ENCODE measurements at regions not wholly inside any gene's neighbourhood (a gene's known extent, or its start where the extent isn't known, plus 50 kb on each side); places are given as distances from the start of the nearest gene placed in this dataset.
"Not testable (repeated sequence)": the region's sequence is repeated elsewhere in the genome, so short reads cannot be mapped to it uniquely, and the experiment has no call there.

DNA sequence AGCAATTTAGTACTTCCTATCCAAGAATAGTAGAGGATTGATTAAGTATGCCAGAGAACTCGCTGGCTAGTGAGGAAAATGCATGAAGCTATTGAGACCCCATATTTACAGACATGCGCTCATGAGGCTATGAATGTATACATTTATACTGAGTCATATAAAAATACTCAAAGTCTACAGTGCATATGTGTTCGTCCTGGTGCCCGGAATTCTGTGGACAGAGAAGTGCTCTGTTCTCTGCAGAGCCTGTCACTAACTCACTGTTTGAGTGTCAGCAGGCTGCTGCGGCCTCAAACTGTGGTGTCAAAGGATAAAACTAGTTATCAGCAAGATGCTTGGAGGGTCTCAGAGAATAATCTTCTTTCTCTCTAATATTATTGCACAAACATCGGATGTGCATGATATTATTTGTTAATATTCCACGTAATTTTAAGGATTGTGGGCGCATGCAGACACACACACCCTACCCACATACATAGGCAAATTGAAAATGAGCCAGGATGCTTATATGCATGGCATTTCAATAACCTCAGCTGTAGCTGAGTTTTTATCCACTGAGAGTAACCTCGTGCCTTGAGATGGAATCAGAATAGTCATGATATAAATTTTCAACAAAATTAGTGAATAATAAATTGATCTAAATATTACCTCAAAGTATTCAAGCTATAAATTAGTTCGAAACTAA, 50.0 kb upstream of the TSC22D2 start:
- DNase-seq: no peak

DNA sequence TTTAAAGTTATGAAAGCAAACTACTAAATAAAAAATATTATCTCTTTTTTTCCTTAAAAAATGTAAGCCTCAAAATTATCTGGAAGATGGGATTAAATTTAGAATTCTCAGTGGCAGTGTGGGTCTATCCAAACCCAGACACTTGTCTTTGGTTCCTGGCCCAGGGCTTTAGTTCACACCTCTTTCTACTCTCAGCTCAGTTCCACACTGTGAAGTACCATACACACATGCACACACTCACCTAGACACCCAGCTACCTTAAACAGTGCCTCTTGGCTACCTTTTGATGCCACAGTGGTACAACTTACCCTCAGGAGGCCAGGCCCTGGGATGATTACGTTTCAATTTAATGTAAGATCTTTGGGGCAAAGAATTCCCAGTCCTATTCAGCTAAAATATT, 51.0 kb upstream of the TSC22D2 start:
- no peak for DNase-seq

DNA sequence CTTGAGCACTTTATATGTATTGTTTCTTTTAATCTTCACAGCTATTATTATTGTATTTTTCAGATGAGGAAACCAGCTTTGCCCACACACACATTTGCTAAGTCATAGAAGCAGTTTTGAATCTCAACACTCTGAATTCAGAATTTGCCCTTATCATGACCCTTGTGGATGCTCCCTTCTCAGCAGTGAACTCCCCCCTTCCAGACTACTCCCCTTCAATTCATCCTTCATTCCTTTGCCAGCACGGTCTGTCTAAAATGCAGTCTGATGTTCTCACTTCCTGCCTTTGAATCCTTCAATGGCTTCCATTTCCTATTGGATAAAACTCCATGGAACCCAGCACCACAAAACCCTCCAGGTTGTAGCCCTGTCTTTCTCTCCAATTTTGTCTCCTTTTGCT, 52.5 kb upstream of the TSC22D2 start:
- no peak for DNase-seq

DNA sequence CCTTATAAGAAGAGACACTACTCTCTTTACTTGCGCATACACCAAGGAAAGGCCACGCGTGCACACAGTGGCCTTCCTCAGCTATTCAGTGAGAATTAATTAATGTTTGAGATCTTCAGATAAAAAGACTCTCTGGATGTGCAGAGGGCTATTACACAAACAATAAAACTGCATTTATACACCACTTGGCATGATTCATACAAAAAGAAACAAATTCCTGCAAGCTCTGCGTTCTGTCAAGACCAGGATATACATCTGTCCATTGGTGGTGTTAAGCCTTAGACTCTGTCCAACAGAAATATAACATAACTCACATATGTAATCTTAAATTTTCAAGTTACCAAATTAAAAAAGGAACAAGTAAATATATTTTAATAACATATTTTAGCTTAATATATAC, 55.2 kb upstream of the TSC22D2 start:
- no peak for DNase-seq

DNA sequence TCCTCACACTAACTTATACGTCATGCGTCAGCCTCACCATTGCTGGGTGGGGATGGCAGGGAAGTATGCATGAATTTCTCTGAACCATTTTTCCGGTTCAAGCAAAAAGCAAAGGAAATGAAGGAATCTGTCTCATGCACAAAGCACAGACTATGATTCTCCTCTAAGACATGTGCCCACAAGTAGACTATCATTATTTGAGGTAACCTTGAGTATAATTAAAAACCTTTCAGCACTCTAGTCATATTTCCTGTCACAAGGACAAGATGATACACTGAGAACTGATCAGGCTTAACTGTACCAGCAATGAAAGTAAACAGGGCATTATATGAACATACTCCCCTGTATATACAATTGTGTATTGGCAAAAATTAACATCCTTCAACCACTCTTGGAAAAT, 56.7 kb upstream of the TSC22D2 start:
- DNase-seq: no peak

DNA sequence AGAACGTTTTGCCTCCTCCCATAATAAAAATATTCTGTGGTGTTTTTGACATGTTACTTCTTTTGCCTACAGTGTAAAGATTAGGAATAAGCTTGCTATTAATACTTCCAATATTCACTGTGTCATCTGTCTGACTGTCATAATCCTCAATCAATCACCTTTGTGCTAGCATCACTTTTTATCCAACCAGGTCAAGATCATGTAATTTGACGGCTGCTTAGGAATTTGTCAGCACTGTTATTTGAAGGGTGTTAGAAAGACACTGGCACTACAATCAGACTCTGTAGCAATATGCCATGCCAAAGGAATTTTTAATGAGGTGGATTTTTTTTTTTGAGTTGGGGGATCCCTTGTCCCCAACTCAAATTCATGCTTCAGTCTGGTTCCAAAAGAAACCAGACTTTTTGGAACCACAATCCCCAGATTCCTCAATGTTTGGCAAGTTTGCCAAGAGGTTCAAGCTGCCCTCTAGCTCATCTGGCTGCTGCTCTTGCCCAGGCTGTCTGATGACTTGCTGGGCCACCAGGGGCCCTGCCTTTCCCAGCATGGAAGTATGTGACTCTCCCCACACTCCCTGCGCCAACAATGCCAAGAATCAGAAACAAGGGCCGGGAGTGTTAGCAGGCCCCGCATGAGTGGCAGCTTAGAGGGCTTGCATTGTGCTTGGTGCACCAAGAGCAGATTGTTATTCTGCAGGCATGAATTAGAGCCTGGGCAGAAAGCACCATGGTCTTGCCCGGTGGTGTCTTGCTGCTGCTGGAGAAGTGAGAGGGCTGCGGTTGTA, 58.6 kb upstream of the TSC22D2 start:
- DNase-seq: no peak

DNA sequence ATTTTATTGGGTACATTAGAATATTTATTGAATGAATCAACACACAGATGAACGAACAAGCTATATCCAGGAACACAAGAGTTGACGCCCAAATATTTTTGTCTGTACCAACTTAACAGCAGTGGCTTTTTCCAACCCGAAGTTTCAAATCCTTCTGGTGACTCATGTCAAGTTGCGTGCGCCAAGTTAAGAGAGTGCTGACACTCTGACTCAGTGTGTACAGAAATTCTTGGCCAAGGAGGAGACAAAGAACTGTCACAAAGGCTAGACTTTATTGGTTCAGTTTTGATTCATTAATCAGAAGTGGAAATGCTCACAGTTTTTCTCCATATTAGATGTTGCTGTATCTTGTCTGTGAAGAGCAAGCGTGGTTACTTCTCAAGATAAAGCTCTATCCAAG, 59.6 kb upstream of the TSC22D2 start:
- DNase-seq: no peak

DNA sequence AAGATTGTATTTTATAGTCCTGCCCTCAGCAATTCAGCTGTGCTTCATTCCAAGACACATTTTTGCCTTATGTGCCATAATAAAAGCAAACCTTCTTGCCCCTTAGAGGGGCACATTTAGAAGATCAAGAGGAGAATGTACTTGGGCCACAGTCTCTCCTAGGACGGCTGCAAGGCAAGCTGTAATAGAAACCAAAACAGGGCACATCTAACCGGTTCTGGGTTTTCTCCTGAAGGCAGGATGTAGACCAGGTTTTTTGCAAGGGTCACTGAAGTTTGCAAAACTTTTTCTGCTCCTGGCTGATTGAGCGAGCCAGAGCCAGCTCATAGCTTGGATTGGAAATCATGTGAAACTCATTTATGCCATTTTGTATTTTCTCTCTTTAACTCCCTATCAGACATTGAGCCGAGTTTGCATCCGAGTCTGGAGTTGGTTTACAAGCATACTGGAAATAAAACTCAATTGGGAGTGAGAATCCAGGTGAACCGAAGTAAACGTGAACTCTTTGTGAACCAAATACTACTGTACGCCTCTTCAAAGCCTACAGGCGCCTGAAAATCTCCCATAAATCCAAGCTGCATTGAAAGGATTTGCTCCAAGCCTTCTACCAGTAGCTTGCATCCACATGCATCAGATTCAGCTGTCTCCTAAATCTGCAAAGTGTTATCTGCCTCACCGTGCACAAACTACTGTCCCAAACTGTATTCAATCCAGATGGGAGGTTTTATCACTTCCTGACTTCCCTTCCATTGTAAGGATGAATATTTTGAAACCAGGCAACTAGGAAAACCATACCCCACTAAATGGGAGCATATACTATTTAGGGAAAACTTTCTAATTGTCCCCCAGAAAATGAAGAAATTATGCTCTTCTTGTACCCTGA, 60.9 kb upstream of the TSC22D2 start:
- no peak for DNase-seq

DNA sequence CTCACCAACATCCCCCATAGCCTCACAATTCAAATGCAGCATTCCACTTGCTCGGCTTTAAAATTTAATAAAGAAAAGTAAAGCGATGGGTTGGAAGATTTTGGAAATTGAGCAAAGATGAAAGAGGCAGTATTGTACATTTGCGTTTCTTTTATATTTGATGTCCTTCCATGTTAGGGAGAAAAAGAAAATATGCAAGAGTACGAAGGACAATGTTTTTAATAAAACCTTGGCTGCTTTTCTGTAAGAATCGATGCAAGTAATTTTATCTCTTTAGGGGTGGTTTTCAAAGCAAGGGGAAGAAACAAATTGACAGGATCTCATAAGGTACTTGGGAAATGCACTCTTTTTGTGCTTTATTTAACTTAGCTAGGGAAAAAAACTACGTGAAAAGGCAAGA, 61.8 kb upstream of the TSC22D2 start:
- no peak for DNase-seq

DNA sequence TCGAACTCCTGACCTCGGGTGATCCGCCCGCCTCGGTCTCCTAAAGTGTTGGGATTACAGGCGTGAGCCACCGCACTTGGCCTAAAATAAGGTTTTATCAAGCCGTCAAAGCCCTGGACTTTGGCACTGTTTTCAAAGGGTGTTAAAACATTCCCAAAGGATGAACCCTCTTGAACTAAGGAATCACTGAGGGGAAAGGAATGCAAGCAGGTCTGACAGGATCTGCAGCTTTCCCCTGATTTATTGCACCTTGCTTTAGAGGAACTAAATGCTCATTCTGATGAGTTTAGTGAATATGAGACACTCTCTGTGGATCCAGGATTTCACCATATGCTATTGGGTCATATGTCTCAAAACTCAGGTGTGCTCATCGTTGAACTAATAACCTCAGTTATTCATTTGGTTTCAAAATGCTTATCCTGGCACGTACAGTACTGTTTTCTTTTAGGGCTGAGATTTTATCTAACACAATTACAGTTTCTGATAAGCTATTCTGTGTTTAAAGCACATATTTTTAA, 63.0 kb upstream of the TSC22D2 start:
- DNase-seq: no peak

DNA sequence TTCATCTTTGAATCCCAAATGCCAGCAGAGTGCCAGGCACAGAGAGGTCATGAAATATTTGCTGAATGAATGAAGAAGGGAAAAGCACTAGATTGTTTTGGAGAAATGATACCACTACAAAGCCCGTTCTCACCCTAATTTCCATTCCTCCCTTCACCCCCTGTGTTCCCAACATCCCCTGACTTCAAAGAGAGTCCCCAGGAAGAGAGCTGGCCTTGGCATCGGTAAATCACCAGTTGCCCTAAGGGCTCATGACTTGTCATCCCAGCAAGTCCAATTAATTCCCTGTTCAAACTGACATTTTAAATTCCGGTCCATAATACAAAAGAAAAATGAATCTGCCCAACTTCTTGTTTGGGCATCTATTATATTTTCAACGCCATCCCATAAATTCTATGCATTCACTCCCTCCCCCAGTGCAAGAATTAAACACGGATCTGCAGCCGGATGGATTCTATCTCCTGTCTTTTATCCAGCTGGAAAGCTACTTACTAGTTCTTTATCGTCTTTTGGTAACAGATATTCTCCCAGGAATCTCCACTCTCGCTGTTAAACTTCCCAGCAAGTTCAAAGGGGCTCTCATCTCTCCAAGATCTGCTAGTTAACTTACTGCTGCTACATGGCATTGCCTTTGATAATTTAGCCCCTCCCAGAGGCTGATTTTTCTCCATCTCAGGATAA, 63.9 kb upstream of the TSC22D2 start:
- no peak for DNase-seq

DNA sequence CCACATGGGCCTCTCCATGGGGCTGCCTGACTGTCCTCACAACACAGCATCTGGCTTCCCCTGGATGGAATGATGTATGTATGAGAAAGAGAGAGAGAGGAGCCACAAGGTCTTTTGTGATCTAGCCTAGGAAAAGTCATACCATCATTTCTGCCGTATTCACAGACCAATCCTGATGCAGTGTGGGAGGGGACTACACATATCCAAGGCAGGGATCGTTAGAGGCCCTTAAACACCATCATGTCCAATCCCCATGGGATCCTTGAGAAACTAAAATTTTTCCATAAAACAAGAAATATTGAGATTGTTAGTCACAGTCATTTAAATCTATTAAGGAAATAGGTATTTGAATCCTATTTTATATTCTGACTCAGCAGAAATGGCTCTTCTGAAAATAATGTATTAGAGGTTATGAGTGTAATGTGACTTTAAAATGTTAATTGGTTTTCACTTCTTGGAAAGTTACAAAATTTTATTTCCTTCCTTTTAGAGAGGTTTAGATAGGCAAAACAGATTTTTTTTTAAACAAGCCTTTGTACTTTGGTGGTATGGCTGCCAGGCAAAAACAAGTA, 65.1 kb upstream of the TSC22D2 start:
- peak; percentile 20 for DNase-seq

DNA sequence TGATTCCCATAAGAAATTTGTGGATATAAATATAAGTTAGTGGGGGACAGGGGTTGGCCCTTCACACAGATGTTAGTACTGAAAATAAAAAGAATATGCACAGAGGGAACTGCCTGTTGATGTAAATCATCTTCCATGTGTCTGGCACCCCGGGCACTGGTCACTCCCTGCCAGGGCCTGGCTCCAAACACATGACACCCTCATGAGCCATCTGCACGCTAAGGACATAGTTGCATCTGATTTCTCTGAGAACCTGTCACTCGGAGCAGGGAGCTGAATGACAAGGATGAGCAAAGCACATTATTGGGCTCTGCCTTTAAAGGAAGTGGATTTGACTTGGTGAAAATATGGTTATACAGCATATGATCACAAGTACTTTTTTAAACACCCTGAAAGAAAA, 66.2 kb upstream of the TSC22D2 start:
- no peak for DNase-seq

DNA sequence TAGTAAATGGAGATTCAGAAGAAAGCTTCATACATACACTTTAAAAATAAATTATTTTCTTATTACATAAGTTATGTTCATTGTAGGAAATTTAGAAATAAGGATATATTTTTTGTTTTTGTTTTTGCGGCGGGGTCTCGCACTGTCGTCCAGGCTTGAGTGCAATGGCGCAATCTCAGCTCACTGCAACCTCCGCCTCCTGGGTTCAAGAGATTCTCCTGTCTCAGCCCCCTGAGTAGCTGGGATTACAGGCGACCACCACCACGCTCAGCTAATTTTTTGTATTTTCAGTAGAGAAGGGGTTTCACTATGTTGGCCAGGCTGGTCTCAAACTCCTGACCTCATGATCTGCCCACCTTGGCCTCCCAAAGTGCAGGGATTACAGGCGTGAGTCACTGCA, 71.7 kb upstream of the TSC22D2 start:
- DNase-seq: not testable (repeated sequence)

DNA sequence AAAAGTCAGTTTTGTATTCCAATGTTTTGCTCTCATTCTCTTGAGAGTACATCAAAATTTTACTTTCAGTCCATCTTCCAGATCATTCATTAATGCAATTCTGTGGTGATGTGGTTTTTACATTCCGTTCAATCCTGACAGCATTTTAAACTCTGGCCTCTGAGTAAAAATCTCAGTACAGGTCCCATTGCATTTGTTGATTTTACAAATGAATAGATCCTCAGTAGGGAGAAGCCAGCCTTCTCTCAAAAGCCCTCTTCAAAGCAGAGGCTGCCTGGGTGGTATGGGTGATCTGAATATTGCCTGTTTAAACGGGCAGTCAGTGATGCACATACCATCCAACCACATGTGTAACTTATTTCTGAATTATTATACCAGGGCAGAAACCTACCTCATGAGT, 72.5 kb upstream of the TSC22D2 start:
- no peak for DNase-seq

DNA sequence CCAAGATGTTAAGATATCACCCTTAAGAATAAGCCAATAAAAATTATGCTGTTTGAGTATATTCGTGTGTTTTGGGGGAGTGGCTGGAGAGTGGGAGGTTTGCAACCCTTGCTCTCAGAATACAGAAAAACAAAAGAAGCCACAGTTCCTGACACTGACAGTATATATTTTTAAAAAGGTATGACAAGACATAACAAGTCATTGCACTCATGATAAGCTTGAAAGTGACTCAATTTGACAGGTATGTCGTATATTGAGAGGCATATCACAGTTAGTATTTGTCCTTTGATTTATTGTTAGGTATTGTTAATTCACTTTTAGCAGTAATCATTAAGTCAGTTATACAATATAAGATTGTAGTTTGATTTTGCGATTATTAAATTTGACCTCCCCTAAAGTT, 73.1 kb upstream of the TSC22D2 start:
- DNase-seq: no peak

DNA sequence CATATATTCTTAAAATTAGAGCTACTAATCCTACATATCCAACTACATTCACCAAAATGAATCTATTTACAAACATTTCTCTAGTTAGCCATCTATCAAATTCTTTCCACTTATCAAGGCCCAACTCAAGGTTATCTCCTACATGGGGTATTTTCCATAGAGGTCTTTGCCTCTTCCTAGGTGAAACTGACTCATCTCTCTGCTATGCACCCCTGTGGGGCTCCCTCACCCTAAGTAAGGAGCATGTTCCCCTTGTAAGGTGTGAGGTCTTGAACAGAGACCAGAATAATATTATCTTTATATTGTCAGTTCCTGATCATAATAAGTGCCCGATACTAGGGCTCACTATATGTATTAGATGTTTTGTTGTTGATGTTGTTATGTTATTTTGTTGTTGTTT, 74.6 kb upstream of the TSC22D2 start:
- DNase-seq: no peak

DNA sequence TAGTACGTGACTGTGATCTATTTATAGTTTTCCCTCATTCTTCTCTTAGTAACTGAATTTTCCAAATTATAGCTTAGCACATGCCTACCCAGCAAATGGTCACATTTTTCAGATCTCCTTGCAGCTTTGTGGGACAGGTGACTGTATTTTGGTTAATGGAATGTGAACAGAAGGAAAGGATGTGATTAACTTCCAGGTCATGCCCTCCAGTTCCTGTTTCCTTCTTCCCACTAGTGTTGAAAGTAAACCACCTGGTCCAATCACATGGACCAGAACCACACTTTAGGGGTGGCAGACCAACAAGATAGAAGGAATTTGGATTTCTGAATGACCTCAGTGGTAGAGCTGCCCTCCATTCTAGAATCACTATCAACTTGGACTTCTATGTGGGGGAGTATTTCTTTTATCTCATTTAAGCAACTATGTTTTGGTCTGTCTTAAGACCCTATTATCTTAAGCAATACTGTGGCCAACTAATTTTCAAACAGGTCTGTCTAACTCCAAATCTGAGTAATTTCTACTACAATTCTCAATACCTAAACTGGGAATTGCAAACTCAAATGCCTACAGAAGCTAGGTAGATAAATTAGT, 76.0 kb upstream of the TSC22D2 start:
- no peak for DNase-seq

DNA sequence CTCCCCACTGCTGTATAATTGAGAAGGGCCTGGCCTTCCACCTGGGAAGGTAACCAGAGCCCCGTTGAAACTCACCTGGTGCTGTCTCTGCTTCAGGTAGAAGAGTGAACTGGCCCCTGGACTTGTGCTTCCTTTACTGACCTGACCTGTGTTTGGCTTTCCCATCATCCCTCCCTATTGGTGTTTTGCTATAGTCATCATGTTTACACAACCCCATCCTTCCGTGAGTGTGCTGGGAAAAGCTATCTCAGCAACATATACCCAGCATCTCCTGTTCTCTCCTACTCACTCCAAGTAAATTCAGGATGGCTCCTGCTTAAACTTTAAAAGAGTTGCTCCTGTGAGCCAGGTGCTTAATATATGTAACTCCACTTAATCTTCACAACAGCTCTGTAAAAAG, 77.2 kb upstream of the TSC22D2 start:
- no peak for DNase-seq

DNA sequence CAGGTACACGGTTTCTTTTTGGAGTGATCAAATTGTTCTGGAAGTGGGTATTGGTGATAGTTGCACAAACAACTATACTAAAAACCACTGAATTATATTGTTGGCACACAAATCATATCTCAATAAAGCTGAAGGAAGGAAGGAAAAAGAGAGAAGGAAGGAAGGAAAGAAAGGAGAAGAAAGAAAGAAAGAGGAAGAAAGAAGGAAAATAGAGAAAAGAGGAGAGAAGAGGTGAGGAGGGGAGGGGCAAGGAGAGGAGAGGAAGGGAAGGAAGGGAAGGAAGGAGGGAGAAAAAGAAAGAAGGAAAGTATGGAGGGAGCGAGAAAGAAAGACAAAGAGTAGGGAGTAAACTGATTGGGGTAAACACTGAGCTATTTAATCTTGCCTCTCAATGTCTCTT, 77.9 kb upstream of the TSC22D2 start:
- DNase-seq: no peak

DNA sequence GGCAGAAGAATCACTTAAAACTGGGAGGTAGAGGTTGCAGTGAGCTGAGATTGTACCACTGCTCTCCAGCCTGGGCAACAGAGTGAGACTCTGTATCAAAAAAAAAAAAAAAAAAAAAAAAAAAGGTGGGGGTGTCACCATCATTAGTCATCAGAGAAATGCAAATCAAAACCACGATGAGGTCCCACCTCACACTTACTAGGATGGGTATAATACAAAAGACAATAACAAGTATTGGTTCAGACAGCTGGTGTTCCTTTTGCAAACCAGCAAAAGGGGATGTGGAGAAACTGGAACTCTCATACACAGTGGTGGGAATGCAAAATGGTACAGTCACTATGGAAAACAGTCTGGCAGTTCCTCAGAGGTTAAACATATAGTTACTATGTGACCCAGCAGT, 78.7 kb upstream of the TSC22D2 start:
- DNase-seq: no peak

DNA sequence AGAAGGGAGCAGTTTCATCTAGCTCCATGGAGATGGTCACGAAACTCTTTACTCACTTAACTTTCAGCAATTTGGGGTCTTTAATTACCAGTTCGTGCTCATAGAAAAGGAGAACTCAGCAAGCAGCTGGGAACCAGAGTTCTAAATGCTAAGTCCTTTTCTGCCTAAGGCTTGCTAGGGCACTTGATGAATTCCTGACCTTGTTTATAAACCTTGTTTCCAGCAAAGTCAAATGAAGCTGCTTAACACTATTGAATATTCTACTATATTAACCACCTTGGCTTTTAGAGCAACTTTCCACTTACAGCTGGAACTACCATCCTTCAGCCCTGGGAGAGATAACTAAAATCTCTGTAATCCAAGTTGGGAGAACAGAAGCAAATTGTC, 79.5 kb upstream of the TSC22D2 start:
- no peak for DNase-seq

Data from hematopoietic multipotent progenitor cell treated with erythropoietin and hydrocortisone succinate and interleukin-3 and kit ligand, for 6 days (in vitro differentiated cells).